ENCODE measurements at regions not wholly inside any gene's neighbourhood (a gene's known extent, or its start where the extent isn't known, plus 50 kb on each side); places are given as distances from the start of the nearest gene placed in this dataset.

GRCh38 chr11:127411283-127411682 lies 410.7 kb upstream of the KIRREL3 start:
- TF ChIP-seq CTCF (IDR thresholded peaks at IDR 0.05; ENCODE audit: insufficient read depth, low read depth, low read length): no peak
- no peak for DNase-seq (ENCODE audit: low read depth)
- no peak overlapping the region for H3K4me3 ChIP-seq (ENCODE audit: low read depth, low read length)

GRCh38 chr11:127395034-127395433 lies 394.5 kb upstream of the KIRREL3 start:
- TF ChIP-seq CTCF (IDR thresholded peaks at IDR 0.05; ENCODE audit: insufficient read depth, low read depth, low read length): no peak

GRCh38 chr11:127393460-127393997 lies 393.0 kb upstream of the KIRREL3 start:
- no peak overlapping the region for H3K4me3 ChIP-seq (ENCODE audit: low read depth, low read length)
- TF ChIP-seq CTCF (IDR thresholded peaks at IDR 0.05; ENCODE audit: insufficient read depth, low read depth, low read length): no peak
- DNase-seq (ENCODE audit: low read depth): no peak

More at GRCh38 chr11:127395034-127395433, 394.5 kb upstream of the KIRREL3 start:
- no peak for DNase-seq (ENCODE audit: low read depth)
- no peak overlapping the region for H3K4me3 ChIP-seq (ENCODE audit: low read depth, low read length)

- DNase-seq (ENCODE audit: low read depth): no peak
- TF ChIP-seq CTCF (IDR thresholded peaks at IDR 0.05; ENCODE audit: insufficient read depth, low read depth, low read length): no peak
- no peak overlapping the region for H3K4me3 ChIP-seq (ENCODE audit: low read depth, low read length)
Measured at GRCh38 chr11:127392575-127392974, 392.0 kb upstream of the KIRREL3 start.

GRCh38 chr11:127390465-127390864 lies 389.9 kb upstream of the KIRREL3 start:
- H3K4me3 ChIP-seq (ENCODE audit: low read depth, low read length): no peak overlapping the region
- DNase-seq (ENCODE audit: low read depth): no peak
- TF ChIP-seq CTCF (IDR thresholded peaks at IDR 0.05; ENCODE audit: insufficient read depth, low read depth, low read length): no peak

- no peak for DNase-seq (ENCODE audit: low read depth)
- TF ChIP-seq CTCF (IDR thresholded peaks at IDR 0.05; ENCODE audit: insufficient read depth, low read depth, low read length): no peak
- no peak overlapping the region for H3K4me3 ChIP-seq (ENCODE audit: low read depth, low read length)
Measured at GRCh38 chr11:127385071-127385470, 384.5 kb upstream of the KIRREL3 start.

- no peak overlapping the region for H3K4me3 ChIP-seq (ENCODE audit: low read depth, low read length)
- no peak for DNase-seq (ENCODE audit: low read depth)
- TF ChIP-seq CTCF (IDR thresholded peaks at IDR 0.05; ENCODE audit: insufficient read depth, low read depth, low read length): no peak
Measured at GRCh38 chr11:127383026-127383425, 382.5 kb upstream of the KIRREL3 start.

Data from fibroblast of villous mesenchyme (primary cell).